Dendritic cell treated with granulocyte-macrophage colony-stimulating factor and Interleukin-4, amounts not matched to agents 40 ng/mL and 50 ng/mL, for 4 days (primary cell): ENCODE measurements at regions not wholly inside any gene's neighbourhood (a gene's known extent, or its start where the extent isn't known, plus 50 kb on each side); places are given as distances from the start of the nearest gene placed in this dataset.

Source experiments
- H3K27ac Mint-ChIP-seq: one replicate; pipeline ENCODE4 v1.8.0; 2022; ENCODE audit warnings: mild to moderate bottlenecking, mixed read lengths
- H3K27me3 Mint-ChIP-seq: one replicate; pipeline ENCODE4 v1.8.0; 2022; ENCODE audit warnings: mild to moderate bottlenecking, mixed read lengths
- H3K36me3 Mint-ChIP-seq: one replicate; pipeline ENCODE4 v1.8.0; 2022; ENCODE audit warnings: low read depth, mixed read lengths
- H3K4me1 Mint-ChIP-seq: one replicate; pipeline ENCODE4 v1.8.0; 2022; ENCODE audit warnings: low read depth, mixed read lengths
- H3K4me3 Mint-ChIP-seq: one replicate; pipeline ENCODE4 v1.8.0; 2022; ENCODE audit warnings: mild to moderate bottlenecking, moderate library complexity, mixed read lengths
- H3K9me3 Mint-ChIP-seq: one replicate; pipeline ENCODE4 v1.8.0; 2022; ENCODE audit warnings: mixed read lengths
- intact Hi-C: fragments of 100-400 bp; cut with micrococcal nuclease; formaldehyde crosslinking; loops from one replicate; pipeline ENCODE4 v1.15.0; 2022

GRCh38 chr5:120017513-120017912, 388.2 kb downstream of the FAM170A start:
- intact Hi-C loops, result no loop called here
- H3K4me3 Mint-ChIP-seq, result no peak overlapping the region
- H3K4me1 Mint-ChIP-seq, result peaks cover 11% of the 10 kb centered on the region
- no peaks in the 10 kb centered on the region for H3K36me3 Mint-ChIP-seq
- H3K27ac Mint-ChIP-seq, result no peak overlapping the region
- no peaks in the 10 kb centered on the region for H3K9me3 Mint-ChIP-seq
- H3K27me3 Mint-ChIP-seq, result no peaks in the 10 kb centered on the region

DNA sequence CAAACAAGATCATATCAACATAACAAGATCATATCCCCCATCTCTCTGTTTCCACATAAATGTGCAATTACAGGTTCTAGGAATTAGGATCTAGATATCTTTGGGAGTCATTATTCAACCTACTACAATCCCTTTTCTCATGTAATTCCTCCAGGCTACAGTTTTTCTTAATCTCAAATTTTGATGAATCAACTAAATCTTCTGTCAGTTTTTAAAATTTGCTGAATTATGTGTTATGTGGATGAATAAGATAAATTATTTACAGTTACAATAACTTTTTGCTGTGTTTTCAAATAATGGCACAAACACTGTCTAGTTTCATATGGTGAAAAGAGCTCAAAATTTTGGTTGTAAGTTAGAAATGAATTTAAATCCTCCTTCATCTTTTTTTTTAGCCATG, 405.8 kb downstream of the FAM170A start:
- Mint-ChIP-seq H3K9me3 (peaks cover 9% of the 10 kb centered on the region), H3K27me3 (peaks cover 6% of the 10 kb centered on the region), H3K4me3 (no peak overlapping the region), H3K4me1 (peaks cover 12% of the 10 kb centered on the region), H3K36me3 (no peaks in the 10 kb centered on the region), H3K27ac (no peak overlapping the region)
- intact Hi-C loops, result no loop called here

GRCh38 chr5:120035815-120036577, 406.6 kb downstream of the FAM170A start:
- intact Hi-C loops, result no loop called here
- Mint-ChIP-seq H3K9me3 (peaks cover 9% of the 10 kb centered on the region), H3K4me3 (no peak overlapping the region), H3K36me3 (no peaks in the 10 kb centered on the region), H3K4me1 (peaks cover 13% of the 10 kb centered on the region), H3K27ac (no peak overlapping the region), H3K27me3 (peaks cover 6% of the 10 kb centered on the region)

DNA sequence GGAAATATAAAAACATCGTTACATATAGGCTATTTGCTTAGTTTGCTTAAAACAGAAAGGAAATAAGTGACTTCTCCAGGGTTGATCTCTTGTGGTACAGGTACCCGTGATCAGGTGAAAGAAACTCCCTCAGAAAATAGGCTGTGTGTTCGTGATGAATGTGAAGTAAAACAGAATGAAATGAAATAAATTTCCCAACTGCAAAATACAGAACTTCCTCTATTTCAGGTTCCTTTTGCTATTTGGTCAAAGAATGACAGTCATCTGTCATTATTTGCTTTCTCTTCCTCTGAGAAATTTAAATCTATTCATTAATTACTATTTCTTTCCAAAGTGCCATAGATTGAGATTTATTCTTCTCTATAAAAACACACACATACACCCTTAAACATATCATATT, 408.1 kb downstream of the FAM170A start:
- Mint-ChIP-seq H3K9me3 (peaks cover 17% of the 10 kb centered on the region), H3K27me3 (peaks cover 10% of the 10 kb centered on the region), H3K4me1 (peaks cover 13% of the 10 kb centered on the region), H3K36me3 (no peaks in the 10 kb centered on the region), H3K27ac (no peak overlapping the region), H3K4me3 (no peak overlapping the region)
- intact Hi-C loops, result no loop called here

DNA sequence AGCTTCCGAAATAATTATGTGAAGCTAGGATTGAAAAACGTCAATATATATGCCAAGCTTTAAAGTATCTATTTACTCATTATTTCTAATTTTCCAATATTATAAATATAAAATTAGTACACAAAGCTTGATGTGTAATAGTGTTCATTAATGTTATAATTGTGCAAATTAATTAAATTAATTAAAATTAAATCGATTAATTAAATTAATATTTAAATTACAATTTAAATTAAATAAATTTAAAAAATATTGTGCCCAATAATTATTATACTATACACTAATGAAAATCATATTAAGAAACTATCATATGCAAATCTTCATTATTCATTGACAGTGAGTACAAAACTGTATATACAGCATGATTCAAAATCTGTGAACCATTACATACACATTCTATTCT, 409.8 kb downstream of the FAM170A start:
- H3K4me1 Mint-ChIP-seq, result peaks cover 18% of the 10 kb centered on the region
- no peak overlapping the region for H3K27ac Mint-ChIP-seq

DNA sequence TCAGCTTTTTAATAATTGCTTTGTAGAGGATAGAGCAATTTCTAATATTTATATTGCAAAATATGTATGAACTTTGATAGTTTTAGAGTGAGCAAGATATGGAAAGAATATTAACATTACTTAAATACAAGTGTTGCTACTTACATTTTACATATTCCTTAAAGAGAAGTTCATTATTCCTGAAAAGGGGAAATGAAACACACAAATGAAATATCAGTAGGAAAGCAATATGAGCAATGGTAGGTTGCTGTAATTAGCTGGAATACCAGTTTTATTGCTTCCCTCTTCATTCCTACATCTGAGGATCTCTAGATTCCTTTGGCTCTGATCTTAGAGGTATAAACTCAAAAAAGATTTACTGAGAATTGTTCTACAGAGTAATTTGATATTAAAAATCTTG, 414.1 kb downstream of the FAM170A start:
- H3K4me1 Mint-ChIP-seq, result peaks cover 14% of the 10 kb centered on the region
- intact Hi-C loops, result no loop called here
- H3K36me3 Mint-ChIP-seq, result no peaks in the 10 kb centered on the region
- H3K4me3 Mint-ChIP-seq, result no peak overlapping the region
- peaks cover 8% of the 10 kb centered on the region for H3K9me3 Mint-ChIP-seq
- H3K27me3 Mint-ChIP-seq, result peaks cover 6% of the 10 kb centered on the region
- no peak overlapping the region for H3K27ac Mint-ChIP-seq

More for the DNA sequence above, 409.8 kb downstream of the FAM170A start:
- H3K27me3 Mint-ChIP-seq, result peaks cover 10% of the 10 kb centered on the region
- no peaks in the 10 kb centered on the region for H3K36me3 Mint-ChIP-seq
- intact Hi-C loops, result no loop called here
- H3K4me3 Mint-ChIP-seq, result no peak overlapping the region
- peaks cover 8% of the 10 kb centered on the region for H3K9me3 Mint-ChIP-seq

- intact Hi-C loops, result no loop called here
- no peak overlapping the region for H3K27ac Mint-ChIP-seq
- no peaks in the 10 kb centered on the region for H3K36me3 Mint-ChIP-seq
- H3K4me1 Mint-ChIP-seq, result peaks cover 6% of the 10 kb centered on the region
- H3K4me3 Mint-ChIP-seq, result no peak overlapping the region
- H3K27me3 Mint-ChIP-seq, result peaks cover 17% of the 10 kb centered on the region
- peaks cover 13% of the 10 kb centered on the region for H3K9me3 Mint-ChIP-seq
Measured at GRCh38 chr5:120052916-120053828, 410.9 kb upstream of the PRR16 start.

DNA sequence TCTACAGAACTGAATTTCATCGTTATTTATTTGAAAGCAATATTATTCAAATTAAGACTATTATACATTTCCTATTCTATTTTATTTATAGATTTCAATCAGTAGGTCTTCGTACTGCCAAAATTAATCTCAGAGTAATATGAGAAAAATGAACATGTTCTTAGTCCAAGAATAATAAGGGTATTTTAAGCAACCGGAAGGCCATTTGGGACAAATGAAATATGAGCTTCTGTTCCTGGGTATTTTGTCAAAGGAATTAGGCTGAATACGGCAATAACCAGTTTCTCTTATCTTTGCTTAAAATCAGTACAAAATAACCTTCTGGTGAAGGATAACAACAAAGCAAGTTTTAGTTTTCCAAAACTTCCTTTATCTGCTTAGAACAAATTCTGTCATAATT, 410.3 kb upstream of the PRR16 start:
- Mint-ChIP-seq H3K27ac (no peak overlapping the region), H3K36me3 (no peaks in the 10 kb centered on the region), H3K27me3 (peaks cover 17% of the 10 kb centered on the region), H3K4me1 (peaks cover 7% of the 10 kb centered on the region), H3K9me3 (peaks cover 13% of the 10 kb centered on the region), H3K4me3 (no peak overlapping the region)
- intact Hi-C loops, result no loop called here

DNA sequence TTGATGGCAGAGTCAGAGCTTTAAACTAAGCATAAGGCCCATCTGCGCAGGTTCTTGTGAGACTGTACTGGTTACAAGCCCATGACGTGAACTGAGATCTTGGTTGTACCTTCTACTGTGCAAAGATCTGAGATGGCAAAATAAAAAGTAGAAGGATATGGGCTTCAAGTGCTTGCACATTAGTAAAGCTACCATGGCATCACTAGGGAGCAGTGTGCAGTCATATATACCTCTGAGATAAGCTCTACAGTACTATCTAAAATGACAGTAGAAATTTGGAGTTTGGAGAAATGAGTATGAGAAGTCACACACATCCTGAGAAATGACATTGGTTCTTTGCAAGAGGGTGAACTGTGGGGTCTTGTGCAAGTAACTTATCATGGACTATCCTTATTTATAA, 408.2 kb upstream of the PRR16 start:
- intact Hi-C loops, result no loop called here
- H3K4me3 Mint-ChIP-seq, result no peak overlapping the region
- H3K27me3 Mint-ChIP-seq, result peaks cover 9% of the 10 kb centered on the region
- H3K4me1 Mint-ChIP-seq, result peaks cover 7% of the 10 kb centered on the region
- H3K27ac Mint-ChIP-seq, result no peak overlapping the region
- no peaks in the 10 kb centered on the region for H3K36me3 Mint-ChIP-seq
- H3K9me3 Mint-ChIP-seq, result no peaks in the 10 kb centered on the region

DNA sequence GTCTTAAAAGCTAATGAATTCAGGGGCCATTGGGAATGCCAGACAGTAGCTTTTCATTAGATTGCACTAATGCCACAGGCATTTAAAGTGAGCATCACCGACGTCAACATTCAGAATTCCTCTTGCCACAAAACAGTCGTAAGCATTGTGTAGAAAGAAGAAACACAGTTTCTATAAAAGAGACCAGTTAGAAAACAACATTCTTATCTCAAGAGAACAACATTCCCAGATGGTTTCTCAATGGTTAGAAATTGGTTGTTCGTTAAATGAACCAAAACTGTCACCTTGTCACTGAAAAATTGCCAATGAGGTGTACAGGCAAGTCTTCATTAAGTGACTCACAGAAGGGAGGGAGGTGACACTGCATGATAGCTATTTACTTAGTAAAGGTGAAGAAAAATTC, 401.6 kb upstream of the PRR16 start:
- H3K36me3 Mint-ChIP-seq, result no peaks in the 10 kb centered on the region
- H3K9me3 Mint-ChIP-seq, result no peaks in the 10 kb centered on the region
- peaks cover 1% of the 10 kb centered on the region for H3K27me3 Mint-ChIP-seq
- no peak overlapping the region for H3K4me3 Mint-ChIP-seq
- no peak overlapping the region for H3K27ac Mint-ChIP-seq
- intact Hi-C loops, result no loop called here
- peaks cover 7% of the 10 kb centered on the region for H3K4me1 Mint-ChIP-seq

DNA sequence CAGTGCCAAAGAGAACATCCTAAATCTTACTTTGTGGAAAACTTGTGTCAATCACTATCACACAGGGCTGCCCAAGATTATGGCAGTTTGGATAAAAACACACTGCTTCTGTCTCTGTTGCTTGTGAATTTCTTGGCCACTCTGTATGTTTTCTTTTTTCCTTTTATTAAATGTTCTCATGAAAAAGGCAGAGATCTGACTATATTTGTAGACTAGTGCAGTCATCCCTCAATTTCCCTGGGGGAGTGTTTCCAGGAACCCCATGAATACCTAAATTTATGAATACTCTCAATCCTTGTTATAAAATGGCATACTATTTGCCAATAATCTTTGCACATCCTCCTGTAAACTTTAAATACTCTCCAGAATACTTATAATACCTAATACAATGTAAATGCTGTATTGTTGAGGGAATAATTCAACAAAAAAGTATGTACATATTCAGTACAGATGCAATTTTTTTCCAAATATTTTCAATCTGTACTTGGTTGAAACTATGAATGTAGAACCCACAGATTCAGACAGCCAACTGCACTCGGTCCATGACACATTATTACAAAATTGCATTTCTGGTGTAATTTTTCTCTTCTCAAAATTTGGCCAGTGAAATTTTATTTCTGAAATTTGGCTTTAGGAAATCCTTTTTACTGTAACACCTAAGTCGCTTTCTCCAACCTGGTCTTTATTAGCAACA, 391.9 kb upstream of the PRR16 start:
- no peaks in the 10 kb centered on the region for H3K36me3 Mint-ChIP-seq
- no peaks in the 10 kb centered on the region for H3K4me1 Mint-ChIP-seq

DNA sequence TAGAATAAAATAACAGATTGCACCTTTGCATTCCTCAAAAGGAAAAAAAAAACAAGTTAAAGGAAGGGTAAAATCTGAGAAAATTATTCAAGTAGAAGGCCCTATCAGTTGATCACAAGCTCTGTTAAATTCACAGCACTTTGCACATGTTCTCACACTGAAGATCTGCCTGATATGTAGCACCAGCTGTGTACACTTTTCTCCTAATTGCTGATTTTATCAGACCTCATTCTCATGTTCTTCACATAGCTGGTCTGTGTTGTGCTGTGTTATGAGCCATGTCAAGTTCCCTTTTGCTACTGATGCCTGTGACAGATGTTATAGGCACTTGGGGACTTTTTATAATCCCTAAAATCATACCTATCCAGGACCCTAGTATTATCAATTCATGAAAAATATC, 390.4 kb upstream of the PRR16 start:
- Mint-ChIP-seq H3K27me3 (no peaks in the 10 kb centered on the region), H3K36me3 (no peaks in the 10 kb centered on the region), H3K4me3 (no peak overlapping the region), H3K27ac (no peak overlapping the region), H3K9me3 (peaks cover 18% of the 10 kb centered on the region), H3K4me1 (no peaks in the 10 kb centered on the region)
- intact Hi-C loops, result no loop called here

More for the DNA sequence above, 391.9 kb upstream of the PRR16 start:
- Mint-ChIP-seq H3K4me3 (no peak overlapping the region), H3K27ac (no peak overlapping the region), H3K9me3 (peaks cover 18% of the 10 kb centered on the region), H3K27me3 (no peaks in the 10 kb centered on the region)
- intact Hi-C loops, result no loop called here

- Mint-ChIP-seq H3K4me3 (no peak overlapping the region), H3K4me1 (no peaks in the 10 kb centered on the region), H3K9me3 (peaks cover under 1% of the 10 kb centered on the region), H3K27me3 (no peaks in the 10 kb centered on the region), H3K27ac (no peak overlapping the region), H3K36me3 (no peaks in the 10 kb centered on the region)
- intact Hi-C loops, result no loop called here
Measured at GRCh38 chr5:120080781-120081180, 383.3 kb upstream of the PRR16 start.
